GM21447 (cell line): ENCODE measurements at regions not wholly inside any gene's neighbourhood (a gene's known extent, or its start where the extent isn't known, plus 50 kb on each side); places are given as distances from the start of the nearest gene placed in this dataset.
"Not testable (repeated sequence)": the region's sequence is repeated elsewhere in the genome, so short reads cannot be mapped to it uniquely, and the experiment has no call there.

ENCODE experiments used
- ATAC-seq: cut with Tn5 transposase; IDR thresholded peaks from one replicate; pipeline ENCODE4 v1.9.1; 2021; ENCODE audit not compliant: unreplicated experiment

- ATAC-seq: no peak
Observed at GRCh38 chr13:26896986-26897668, 136.5 kb upstream of the GPR12 start.

GRCh38 chr13:26895808-26896466, 135.4 kb upstream of the GPR12 start:
- no peak for ATAC-seq

DNA sequence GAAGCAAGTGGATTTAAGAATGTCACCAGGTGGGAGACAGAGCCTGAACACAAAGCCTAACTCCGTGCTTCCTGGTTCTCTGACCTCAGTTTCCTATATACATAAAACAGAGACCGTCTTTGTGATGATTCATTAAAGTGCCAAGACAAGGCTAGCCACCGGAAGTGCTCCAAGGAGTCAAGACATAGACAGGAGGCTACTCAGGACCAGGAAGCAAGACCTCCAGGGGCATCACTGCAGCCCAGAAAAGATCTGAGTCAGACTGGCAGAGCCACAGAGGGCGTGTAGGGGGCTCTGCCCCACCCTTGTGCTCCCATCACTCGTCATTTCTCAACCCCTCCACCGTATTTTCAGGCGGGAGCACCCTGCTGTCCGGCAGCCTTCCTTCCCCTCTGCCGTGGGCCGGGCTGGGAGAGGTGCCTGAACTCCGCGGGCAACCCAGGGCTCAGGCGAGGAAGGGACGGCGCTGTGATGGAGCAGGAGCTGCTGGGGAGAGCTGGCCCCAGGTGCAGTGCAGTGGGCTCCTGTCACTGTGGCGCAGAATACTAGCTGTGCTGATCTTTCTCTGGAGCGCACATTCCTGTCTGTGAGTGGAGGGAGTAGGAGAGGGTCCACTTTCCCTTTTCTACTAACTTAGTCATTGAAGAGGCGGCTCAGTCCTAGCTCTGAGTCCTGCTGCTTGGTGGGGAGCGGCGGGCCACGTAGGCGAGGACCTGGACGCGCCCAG, 134.7 kb upstream of the GPR12 start:
- ATAC-seq: no peak

- no peak for ATAC-seq
Observed at GRCh38 chr13:26888632-26889031, 128.0 kb upstream of the GPR12 start.

DNA sequence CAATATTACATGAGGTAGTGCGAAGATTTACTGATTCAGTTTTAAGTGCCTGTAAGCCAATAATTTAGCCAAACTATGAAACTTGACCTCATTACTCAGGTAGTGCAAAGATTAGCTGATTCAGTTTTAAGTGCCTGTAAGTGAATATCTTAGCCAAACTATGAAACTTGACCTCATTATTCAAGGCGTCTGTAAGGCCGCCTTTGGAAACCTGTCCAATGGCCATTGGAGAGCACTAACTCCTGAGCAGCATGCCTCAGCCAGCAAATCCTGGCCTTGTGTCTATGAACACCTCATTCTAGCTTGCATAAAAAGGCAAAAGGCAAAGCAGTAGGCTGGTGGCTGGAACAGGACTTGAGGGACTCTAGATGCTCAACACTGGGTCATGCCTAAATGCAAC, 127.0 kb upstream of the GPR12 start:
- ATAC-seq: no peak

- no peak for ATAC-seq
Observed at GRCh38 chr13:26883613-26884257, 123.1 kb upstream of the GPR12 start.

GRCh38 chr13:26882731-26883130, 122.1 kb upstream of the GPR12 start:
- no peak for ATAC-seq

DNA sequence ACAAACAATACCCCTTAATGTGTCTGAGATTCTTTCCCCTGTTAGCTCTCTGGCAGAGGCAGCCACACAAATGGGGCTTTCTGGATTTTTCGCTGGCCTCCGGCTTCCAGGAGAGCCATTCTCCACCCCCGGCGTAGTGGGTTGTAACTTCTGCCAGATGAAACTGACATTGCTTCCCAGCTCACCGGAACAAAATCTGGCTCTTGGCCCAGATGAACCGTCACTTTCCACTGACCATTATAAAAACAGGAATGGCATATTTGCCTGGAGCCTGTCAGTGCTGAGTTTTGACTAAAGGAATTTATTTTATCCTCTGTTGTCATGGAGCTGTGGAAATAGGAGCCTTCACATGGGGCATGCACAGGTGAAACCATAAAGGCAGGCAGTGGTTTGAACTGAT, 120.6 kb upstream of the GPR12 start:
- no peak for ATAC-seq

DNA sequence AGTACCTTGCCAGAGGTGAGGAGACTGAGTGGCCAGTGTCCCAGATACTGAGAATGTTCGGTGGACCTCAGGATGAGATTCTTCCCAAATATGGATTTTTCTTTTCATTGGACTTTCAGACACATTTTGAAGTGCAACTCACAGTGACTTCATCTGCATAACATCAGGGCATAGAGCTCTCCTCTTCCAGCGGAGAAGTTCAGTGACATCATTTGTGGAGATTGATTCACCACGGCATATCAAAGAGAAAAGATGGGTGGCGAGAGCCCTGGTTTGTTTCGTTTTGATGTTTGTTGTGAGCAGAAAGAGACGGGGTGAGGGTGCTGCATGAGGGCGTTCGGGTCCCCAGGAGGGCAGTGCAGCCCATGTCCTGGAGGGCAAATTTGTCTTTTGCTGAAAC, 120.1 kb upstream of the GPR12 start:
- ATAC-seq: no peak

- no peak for ATAC-seq
Observed at GRCh38 chr13:26878438-26878837, 117.9 kb upstream of the GPR12 start.

DNA sequence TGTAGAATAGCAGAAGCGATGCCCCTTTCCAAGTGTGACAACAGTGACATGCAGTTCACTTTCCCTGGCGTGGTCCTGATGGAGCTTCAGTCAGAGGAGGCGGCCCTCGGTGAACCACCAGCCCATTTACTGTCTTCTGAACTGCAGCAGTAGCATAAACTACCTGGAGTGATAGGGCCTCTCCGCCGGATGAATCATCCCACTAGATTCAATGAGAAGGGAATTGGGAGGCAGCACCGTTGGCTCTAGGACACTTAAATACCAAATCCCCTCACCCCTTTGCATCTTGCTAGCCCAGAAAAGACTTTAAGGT, 112.8 kb upstream of the GPR12 start:
- no peak for ATAC-seq

DNA sequence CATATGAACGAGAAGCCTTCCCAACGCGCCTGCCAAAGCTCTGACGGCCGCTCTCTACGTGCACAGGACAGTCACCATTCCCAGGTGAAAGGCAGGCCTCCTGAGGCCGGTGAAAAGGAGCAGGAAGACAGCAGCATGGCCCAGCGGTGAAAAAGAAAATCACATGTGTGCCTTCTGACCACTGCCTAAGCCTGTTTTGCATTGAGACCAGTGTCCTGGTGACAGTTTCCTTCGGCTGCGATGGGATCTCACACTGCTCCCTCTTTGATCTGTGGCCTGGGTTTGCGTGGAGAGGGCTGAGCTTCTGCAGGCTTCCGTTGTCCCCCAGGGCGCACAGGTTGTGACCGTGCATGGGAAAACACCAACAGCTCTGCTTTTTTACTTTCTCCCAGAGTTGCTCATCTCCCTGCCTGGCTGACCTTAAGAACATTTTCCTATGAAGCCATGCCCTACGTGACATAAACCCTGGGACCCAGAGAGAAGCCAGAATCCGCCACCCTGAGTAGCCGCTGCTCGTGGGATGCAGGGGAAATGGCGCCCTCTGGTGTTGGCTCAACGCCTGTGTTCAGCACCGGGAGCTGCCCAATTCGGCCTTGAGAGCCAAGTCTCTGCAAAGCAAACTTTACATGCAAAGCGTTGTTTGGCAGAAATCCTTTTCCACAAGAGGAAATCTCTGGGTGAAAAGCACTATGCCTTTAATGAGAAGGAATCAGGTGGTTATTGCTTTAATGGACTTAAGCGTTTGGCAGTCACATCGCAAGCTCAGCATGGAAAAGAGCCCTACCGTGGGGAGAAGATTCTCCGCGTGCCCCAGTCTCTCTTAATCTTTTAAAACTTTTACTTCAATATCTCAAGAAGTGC, 112.2 kb upstream of the GPR12 start:
- ATAC-seq: no peak

DNA sequence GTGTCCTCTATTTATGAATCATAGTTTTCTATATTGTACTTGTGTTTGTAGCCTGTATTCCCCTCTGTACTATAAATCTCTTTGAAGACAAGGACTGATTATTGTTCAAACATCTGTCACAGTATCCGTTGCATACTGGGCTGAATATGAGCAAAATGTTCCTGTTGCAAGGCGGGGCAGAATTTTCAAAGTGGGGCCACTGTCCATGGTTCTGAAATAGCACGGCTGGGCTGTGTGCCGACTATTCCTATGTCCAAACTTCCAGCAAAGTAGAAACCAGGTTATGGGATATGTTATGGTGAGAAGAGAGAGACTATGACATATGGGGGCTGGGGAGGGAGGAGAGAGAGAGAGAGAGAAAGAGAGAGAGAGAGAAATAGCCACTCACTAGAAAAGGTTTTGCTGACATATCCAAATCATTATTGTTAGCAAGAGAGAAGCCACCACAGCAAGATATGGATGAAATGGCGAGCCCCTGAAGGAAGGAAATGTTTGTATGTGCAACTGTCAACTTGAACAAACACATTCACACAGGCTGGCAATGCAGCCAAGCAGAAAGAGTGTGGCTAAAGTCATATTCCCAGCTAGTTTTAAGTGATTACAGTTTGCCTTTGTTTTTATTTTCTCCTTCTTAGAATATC, 107.0 kb upstream of the GPR12 start:
- ATAC-seq: no peak

DNA sequence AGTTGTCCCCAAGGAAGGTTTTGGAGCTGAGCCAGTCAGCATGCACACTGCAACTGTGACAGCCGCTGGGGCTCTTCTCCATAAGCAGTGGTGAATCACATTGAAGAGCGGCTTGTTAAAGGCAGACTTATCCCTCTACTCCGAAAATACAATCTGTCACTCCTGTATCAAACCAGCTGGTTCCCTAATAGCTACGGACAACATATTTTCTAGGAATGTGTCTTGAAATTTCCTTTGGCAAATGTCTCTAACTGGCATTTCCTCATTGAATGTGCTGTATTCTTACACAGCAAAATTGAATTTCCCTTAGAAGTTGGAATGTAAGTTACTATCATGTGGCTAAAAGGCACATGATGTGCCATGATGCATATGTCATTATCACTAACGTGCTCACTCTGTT, 104.0 kb upstream of the GPR12 start:
- ATAC-seq: no peak

DNA sequence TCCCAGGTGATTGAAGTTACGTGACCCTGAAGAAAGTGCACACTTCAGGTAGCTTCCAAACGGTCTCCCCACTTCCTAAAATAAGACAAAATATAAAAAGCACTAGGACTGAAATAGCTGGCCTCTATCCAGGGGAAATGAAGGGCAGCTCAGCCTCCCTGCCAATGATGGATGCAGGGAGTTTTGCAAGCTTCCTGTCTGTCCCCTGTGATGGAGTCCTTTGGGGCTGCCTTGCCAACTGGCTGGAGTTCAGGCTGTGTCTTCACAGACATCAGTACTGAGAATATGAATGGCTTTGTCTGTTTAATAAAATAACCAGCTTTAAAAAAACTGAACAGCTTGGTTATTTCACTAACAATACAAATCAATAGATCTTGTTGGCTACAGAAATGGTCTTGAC, 101.4 kb upstream of the GPR12 start:
- no peak for ATAC-seq

DNA sequence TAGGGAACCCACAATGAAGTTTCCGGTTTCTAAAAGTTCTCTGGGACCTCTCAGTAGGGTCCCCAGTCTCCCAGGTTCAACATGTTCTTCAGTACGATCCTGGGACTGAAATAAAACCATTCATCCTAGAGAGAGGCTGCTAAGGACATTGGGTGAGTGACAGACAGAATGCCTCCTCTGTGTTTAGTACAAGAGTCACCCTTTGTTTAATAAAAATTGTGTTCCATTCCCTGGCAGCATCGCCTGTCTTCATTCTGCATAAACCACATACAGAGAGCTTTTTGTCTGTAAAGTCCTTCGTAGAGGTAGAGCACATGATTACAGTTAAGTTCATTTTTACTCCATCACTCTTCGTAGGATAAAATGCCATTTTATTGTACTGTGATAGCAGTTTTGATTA, 95.3 kb upstream of the GPR12 start:
- ATAC-seq: no peak

DNA sequence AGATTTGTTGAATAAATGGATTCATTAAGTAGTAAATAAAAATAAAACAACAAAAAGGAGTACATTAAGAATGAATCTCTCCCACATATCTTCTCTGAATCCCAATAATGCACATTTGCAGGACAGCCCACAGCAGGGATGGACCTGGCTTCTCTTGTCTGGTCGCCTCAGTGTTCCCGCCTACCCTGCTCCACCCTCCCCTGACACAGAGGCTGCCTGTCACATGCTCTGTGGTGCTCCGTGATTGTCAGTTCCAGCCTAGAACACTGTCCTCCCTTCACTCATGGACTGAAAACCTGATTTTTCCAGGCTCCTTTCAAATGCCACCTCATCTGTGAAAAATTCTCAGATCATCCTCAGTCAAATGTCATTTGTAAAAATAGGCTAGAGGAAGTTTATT, 94.5 kb upstream of the GPR12 start:
- ATAC-seq: no peak

DNA sequence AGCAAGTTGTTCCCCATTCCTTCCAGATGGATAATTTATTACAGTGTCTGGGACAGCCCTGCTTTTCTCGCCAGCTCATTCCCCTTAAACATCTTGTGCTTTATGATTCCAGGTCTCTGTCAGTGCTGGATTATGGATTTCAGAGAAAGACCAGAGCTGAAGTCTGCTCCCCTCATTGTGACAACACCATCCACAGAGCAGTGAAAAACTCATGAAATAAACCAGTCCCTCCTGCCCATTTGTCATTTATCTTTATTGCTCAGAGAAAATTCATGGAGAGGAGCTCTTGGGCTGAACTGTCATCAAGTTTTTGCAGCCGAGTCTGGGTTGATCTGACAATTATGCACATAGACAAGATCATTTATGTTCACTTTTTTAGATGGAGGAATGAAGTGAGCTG, 92.7 kb upstream of the GPR12 start:
- ATAC-seq: no peak

- no peak for ATAC-seq
Observed at GRCh38 chr13:26847281-26847680, 86.7 kb upstream of the GPR12 start.

DNA sequence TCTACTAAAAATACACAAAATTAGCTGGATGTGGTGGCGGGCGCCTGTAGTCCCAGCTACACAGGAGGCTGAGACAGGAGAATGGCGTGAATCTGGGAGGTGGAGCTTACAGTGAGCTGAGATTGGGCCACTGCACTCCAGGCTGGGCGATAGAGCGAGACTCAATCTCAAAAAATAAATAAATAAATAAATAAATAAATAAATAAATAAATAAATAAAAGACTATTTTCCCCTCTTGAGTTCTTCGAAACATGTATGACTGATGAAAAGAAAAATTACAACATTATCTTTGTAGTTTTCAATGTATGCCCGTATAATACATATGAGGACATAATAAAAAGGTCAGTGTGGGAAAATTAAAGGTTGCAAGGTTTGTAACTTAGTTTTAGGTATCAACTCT, 84.5 kb upstream of the GPR12 start:
- ATAC-seq: not testable (repeated sequence)

DNA sequence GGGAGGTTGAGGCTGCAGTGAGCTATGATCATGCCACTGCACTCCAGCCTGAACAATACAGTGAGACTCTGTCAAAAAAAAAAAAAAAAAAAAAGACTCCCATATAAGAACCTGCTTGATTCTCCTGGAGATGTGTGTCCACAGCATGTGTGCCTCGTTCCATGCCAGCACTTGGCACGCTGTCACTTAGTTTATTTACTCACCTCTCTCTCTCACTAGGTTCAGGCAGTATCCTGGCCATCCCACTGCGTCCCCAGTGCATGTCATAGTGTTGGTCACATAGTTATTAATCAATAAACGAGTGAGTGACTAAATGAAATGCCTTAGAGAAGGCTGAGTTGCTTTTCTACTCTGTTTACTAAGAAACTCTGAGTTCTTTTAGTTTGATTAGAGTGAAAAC, 79.1 kb upstream of the GPR12 start:
- no peak for ATAC-seq
